Keratinocyte (primary cell): ENCODE measurements at regions not wholly inside any gene's neighbourhood (a gene's known extent, or its start where the extent isn't known, plus 50 kb on each side); places are given as distances from the start of the nearest gene placed in this dataset.
A peak's percentile ranks its signal among the peaks of the same experiment; 100 is the strongest.

Experiments
- DNase-seq: peaks from one replicate; pipeline ENCODE4 v3.0.0-alpha.2; 2011; ENCODE audit warnings: low read depth, missing footprints, low spot score
- FAIRE-seq: peaks from 2 replicates; lab custom pipeline; 2011; peaks lifted over from hg19 to GRCh38; lab: Jason Lieb, UNC
- H2AFZ ChIP-seq: 2 replicates; pipeline ENCODE4 v1.6.0; 2012; ENCODE audit warnings: low read length, control low read depth, inconsistent platforms; ENCODE audit not compliant: control insufficient read depth
- H3K27ac ChIP-seq: 2 replicates; pipeline ENCODE4 v1.5.1; 2011; ENCODE audit warnings: low read length; ENCODE audit not compliant: control insufficient read depth, insufficient read depth
- H3K27me3 ChIP-seq: 3 replicates; pipeline ENCODE4 v1.6.0; 2011; ENCODE audit warnings: low read length; ENCODE audit not compliant: control insufficient read depth, insufficient read depth; ENCODE audit errors: extremely low read depth
- H3K36me3 ChIP-seq, 2 experiments: 2 replicates in 1 of 2; 3 replicates in 1 of 2; pipeline ENCODE4 v1.5.1; 2011; ENCODE audit warnings: low read length in 2 of 2, mild to moderate bottlenecking in 1 of 2; ENCODE audit not compliant: control insufficient read depth in 2 of 2, insufficient read depth in 2 of 2; ENCODE audit errors: extremely low read depth in 1 of 2
- H3K4me1 ChIP-seq: 3 replicates; pipeline ENCODE4 v1.5.1; 2011; ENCODE audit warnings: low read length; ENCODE audit not compliant: control insufficient read depth, insufficient read depth; ENCODE audit errors: extremely low read depth
- H3K4me2 ChIP-seq: 3 replicates; pipeline ENCODE4 v1.6.0; 2011; ENCODE audit warnings: low read depth, low read length; ENCODE audit not compliant: control insufficient read depth, insufficient read depth; ENCODE audit errors: extremely low read depth
- H3K4me3 ChIP-seq, 3 experiments: fragments of 200-600 bp in 1 of 3; sonication (generic) in 1 of 3; 2 replicates in 2 of 3; 3 replicates in 1 of 3; pipeline ENCODE4 v1.5.1; 2011 to 2016; ENCODE audit warnings: low read length in 3 of 3, mild to moderate bottlenecking in 3 of 3, control low read depth in 2 of 3, inconsistent platforms in 1 of 3, low read depth in 1 of 3, mixed read lengths in 1 of 3, mixed run types in 1 of 3, moderate library complexity in 1 of 3; ENCODE audit not compliant: control insufficient read depth in 2 of 3, insufficient read depth in 2 of 3; ENCODE audit errors: extremely low read depth in 1 of 3
- H3K79me2 ChIP-seq: 2 replicates; pipeline ENCODE4 v1.6.0; 2012; ENCODE audit warnings: low read length; ENCODE audit not compliant: control insufficient read depth, insufficient read depth
- H3K9ac ChIP-seq: 3 replicates; pipeline ENCODE4 v1.6.0; 2011; ENCODE audit warnings: low read length; ENCODE audit not compliant: control insufficient read depth, insufficient read depth; ENCODE audit errors: extremely low read depth
- H3K9me1 ChIP-seq: 3 replicates; pipeline ENCODE4 v1.6.0; 2011; ENCODE audit warnings: low read length; ENCODE audit not compliant: control insufficient read depth, insufficient read depth; ENCODE audit errors: extremely low read depth
- H3K9me3 ChIP-seq: 2 replicates; pipeline ENCODE4 v1.5.1; 2012; ENCODE audit warnings: low read depth, low read length; ENCODE audit not compliant: control insufficient read depth
- H4K20me1 ChIP-seq: 3 replicates; pipeline ENCODE4 v1.6.0; 2011; ENCODE audit warnings: low read length; ENCODE audit not compliant: control insufficient read depth, insufficient read depth; ENCODE audit errors: extremely low read depth
- EZH2 ChIP-seq: IDR thresholded peaks from one replicate; pipeline ENCODE4 v1.6.1; 2012; ENCODE audit warnings: inconsistent platforms, mild to moderate bottlenecking, low read length, moderate library complexity
- dilution Hi-C: fragments of 300-500 bp; cut with MboI; formaldehyde crosslinking; loops from one replicate; pipeline ENCODE4 v1.7.0; 2020; ENCODE audit warnings: low sequenced_read_pairs; ENCODE audit not compliant: extremely low pct_ligation_motif_present
- TF ChIP-seq, protein P1 (sequence below), 3 experiments: IDR thresholded peaks in 1 of 3; conservative IDR thresholded peaks in 1 of 3; optimal IDR thresholded peaks in 1 of 3; 2 replicates in 2 of 3; 3 replicates in 1 of 3; pipeline versions ENCODE3 to v1.5.1; 2011; ENCODE audit warnings: low read length in 3 of 3, mild to moderate bottlenecking in 3 of 3, moderate library complexity in 2 of 3, control low read depth in 1 of 3, inconsistent platforms in 1 of 3; ENCODE audit not compliant: insufficient read depth in 2 of 3; ENCODE audit errors: extremely low read depth in 1 of 3

DNA sequence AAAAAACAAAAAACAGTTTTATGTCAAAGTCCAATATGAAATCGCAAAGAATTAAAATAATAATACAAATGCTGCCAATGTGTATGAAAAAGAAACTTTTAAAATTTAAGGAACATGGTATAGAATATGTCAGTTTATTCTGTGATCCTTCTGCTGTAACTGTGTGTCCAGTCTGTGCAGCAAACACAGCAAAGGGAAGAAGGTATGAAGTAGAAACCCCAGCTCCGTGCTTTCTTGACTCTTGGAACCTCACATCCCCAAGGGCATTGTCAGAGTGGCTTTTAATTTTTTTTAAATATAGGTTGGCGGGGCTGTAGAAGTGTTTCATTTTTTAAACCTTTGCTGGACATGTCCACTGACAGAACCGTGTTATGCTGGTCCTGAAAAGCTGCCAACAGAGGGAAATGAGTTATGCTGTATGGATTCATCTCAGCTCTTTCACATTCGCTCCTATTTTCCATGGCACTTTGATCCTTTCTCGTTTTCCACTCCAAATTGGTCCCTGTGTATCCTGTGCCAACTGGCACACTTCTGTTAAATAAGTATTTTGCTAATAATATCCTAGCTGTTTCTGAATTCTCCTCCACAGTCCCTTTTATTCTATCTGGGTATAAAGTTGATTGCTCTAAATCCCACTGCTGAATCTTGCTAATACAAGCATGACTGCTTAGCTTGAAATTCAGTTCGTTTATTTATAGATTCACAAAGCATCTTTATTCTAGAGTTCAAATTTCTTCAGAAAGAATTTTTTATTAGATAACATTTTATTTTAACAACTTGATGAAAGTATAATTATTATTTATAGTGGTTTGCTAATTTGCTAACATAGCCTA, 127.0 kb upstream of the DDIT4L start:
- H3K9ac ChIP-seq = no peak overlapping the region
- no peak overlapping the region for H3K27ac ChIP-seq
- H3K4me2 ChIP-seq = no peak overlapping the region
- H3K4me3 ChIP-seq = no peak overlapping the region
- H3K27me3 ChIP-seq = no peaks in the 10 kb centered on the region
- TF ChIP-seq, protein P1, sequence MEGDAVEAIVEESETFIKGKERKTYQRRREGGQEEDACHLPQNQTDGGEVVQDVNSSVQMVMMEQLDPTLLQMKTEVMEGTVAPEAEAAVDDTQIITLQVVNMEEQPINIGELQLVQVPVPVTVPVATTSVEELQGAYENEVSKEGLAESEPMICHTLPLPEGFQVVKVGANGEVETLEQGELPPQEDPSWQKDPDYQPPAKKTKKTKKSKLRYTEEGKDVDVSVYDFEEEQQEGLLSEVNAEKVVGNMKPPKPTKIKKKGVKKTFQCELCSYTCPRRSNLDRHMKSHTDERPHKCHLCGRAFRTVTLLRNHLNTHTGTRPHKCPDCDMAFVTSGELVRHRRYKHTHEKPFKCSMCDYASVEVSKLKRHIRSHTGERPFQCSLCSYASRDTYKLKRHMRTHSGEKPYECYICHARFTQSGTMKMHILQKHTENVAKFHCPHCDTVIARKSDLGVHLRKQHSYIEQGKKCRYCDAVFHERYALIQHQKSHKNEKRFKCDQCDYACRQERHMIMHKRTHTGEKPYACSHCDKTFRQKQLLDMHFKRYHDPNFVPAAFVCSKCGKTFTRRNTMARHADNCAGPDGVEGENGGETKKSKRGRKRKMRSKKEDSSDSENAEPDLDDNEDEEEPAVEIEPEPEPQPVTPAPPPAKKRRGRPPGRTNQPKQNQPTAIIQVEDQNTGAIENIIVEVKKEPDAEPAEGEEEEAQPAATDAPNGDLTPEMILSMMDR (optimal IDR thresholded peaks at IDR 0.05 in 1 of 3, IDR thresholded peaks at IDR 0.05 in 1 of 3, conservative IDR thresholded peaks at IDR 0.05 in 1 of 3; ENCODE audit: extremely low read depth in 1 of 3, insufficient read depth in 2 of 3, low read length in 3 of 3) = no peak
- no peak for TF ChIP-seq EZH2
- H4K20me1 ChIP-seq = no peaks in the 10 kb centered on the region
- H3K79me2 ChIP-seq = no peaks in the 10 kb centered on the region
- peak overlapping the region; percentile 44 for H2AFZ ChIP-seq
- no peaks in the 10 kb centered on the region for H3K4me1 ChIP-seq
- no peak for DNase-seq
- dilution Hi-C loops = no loop called here
- H3K36me3 ChIP-seq = no peaks in the 10 kb centered on the region
- peak; percentile 17 for FAIRE-seq
- H3K9me1 ChIP-seq = no peaks in the 10 kb centered on the region
- H3K9me3 ChIP-seq = no peaks in the 10 kb centered on the region

DNA sequence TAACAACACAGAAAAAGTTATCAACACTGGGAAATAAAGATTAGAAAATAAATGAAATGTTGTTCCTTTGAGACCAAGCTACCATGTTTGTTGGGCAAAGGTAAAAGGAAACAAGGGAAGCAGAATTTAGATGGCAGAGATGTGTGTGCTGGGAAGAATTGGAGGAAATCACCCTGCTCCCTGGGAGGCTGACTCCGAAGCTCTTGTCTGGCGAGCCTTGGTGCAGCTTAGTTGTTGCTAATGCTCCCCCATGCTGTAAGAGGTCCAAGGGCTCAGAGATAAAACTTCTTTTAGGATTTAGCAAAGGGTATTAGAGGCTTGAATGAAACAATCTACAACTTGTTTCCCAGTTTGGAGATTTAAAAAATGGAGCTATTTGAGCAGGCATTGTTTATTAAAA, 123.8 kb upstream of the DDIT4L start:
- Histone ChIP-seq H3K4me2 (no peak overlapping the region), H3K4me3 (no peak overlapping the region), H3K36me3 (no peaks in the 10 kb centered on the region), H3K9ac (no peak overlapping the region), H2AFZ (no peak overlapping the region), H3K4me1 (no peaks in the 10 kb centered on the region), H3K9me3 (no peaks in the 10 kb centered on the region), H4K20me1 (no peaks in the 10 kb centered on the region), H3K27me3 (no peaks in the 10 kb centered on the region), H3K9me1 (no peaks in the 10 kb centered on the region), H3K27ac (no peak overlapping the region), H3K79me2 (no peaks in the 10 kb centered on the region)
- DNase-seq (no peak), FAIRE-seq (no peak)
- no peak for TF ChIP-seq EZH2
- TF ChIP-seq, protein P1 (optimal IDR thresholded peaks at IDR 0.05 in 1 of 3, IDR thresholded peaks at IDR 0.05 in 1 of 3, conservative IDR thresholded peaks at IDR 0.05 in 1 of 3; ENCODE audit: extremely low read depth in 1 of 3, insufficient read depth in 2 of 3, low read length in 3 of 3) = no peak
- dilution Hi-C loops = no loop called here
